Glomerular visceral epithelial cell (primary cell): ENCODE measurements at regions not wholly inside any gene's neighbourhood (a gene's known extent, or its start where the extent isn't known, plus 50 kb on each side); places are given as distances from the start of the nearest gene placed in this dataset.

Experiments
- DNase-seq: peaks from one replicate; pipeline ENCODE4 v3.0.0-alpha.2; 2016; ENCODE audit errors: extremely low spot score

- DNase-seq: no peak
Observed at GRCh38 chr9:14031810-14032209, 282.1 kb downstream of the NFIB start.

DNA sequence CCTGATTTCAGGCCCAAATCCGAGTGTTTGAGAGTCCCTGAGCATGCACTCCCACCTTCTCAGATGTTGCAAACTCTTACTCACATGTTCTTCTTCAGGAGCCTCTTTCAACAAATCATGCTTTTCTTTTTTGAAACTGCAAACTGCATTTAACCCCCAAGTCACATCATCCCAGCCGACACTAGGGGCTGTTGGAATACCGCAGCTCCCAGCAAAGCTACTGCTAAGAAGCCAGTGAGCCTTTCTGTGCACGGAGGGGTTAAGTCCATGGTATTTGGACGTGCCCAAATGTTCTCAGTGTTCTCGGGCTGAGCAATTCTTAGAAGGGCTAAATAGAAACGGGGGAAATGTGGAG is 282.9 kb downstream of the NFIB start:
- no peak for DNase-seq

GRCh38 chr9:14030375-14031059 is 283.4 kb downstream of the NFIB start:
- DNase-seq: no peak

- DNase-seq: no peak
Observed at GRCh38 chr9:14029806-14030374, 284.1 kb downstream of the NFIB start.

- DNase-seq: peak; percentile 11
Observed at GRCh38 chr9:14027116-14027800, 286.7 kb downstream of the NFIB start.

DNA sequence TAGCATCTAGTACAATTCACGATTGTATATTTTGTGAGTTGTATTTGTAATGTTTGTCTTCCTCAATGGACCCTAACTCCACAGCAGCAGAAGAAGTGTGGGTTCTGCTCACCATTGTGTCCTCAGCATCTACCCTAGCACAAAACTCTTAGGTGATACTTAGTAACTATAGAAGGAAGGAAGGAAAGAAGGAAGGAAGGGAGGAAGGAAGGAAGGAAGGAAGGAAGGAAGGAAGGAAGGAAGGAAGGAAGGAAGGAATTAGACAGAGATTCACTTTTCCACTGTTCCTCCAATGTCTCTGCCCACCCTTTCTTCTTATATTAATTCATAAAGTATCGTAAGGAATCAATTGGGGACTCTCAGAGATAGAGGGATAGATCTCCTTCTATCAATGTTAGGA is 288.2 kb downstream of the NFIB start:
- no peak for DNase-seq

GRCh38 chr9:14023285-14023684 is 290.7 kb downstream of the NFIB start:
- no peak for DNase-seq

- no peak for DNase-seq
Observed at GRCh38 chr9:14021871-14022525, 291.9 kb downstream of the NFIB start.

- no peak for DNase-seq
Observed at GRCh38 chr9:14018081-14018480, 295.9 kb downstream of the NFIB start.

- no peak for DNase-seq
Observed at GRCh38 chr9:14014744-14015143, 299.2 kb downstream of the NFIB start.

GRCh38 chr9:14014218-14014617 is 299.7 kb downstream of the NFIB start:
- no peak for DNase-seq

- DNase-seq: no peak
Observed at GRCh38 chr9:14011799-14012560, 302.0 kb downstream of the NFIB start.

GRCh38 chr9:14007190-14007769 is 306.7 kb downstream of the NFIB start:
- DNase-seq: no peak

GRCh38 chr9:14006386-14007187 is 307.4 kb downstream of the NFIB start:
- DNase-seq: peak; percentile 64

DNA sequence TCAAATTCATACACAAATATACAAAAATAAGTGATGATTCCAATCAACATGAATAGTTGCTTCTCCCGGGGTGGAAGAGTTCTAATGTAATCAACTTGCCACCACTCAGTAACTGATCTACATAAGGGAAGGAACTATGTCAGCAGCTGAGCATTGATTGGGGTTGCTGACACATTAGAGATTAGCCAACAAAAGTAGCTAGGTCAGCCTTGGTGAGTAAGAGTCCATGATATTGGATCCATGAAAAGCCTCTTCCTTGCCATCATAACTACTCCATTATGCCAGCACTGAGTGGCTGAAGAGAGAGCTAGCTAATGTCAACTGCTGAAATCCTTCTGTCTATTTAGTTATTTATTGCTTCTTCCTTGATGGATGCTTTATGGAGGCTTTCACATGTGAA is 309.8 kb downstream of the NFIB start:
- no peak for DNase-seq

DNA sequence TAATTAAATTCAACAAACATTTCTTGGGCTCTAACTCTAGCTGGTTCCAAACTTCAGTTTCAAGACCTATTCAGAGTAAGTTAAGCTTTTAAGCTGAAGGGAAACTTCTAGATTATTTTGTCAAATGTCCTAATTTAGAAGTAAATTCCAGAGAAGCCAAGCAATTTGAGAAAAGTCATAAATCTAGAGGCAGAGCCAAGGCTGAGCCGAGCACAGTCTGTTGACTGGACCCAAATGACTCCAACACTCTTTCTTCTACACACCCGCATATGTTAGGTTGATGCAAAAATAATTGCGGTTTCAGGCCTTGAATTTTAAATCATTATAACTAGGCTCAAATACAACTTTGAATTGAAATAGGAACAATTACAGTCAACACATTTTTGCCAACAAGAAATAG is 319.7 kb downstream of the NFIB start:
- DNase-seq: no peak

DNA sequence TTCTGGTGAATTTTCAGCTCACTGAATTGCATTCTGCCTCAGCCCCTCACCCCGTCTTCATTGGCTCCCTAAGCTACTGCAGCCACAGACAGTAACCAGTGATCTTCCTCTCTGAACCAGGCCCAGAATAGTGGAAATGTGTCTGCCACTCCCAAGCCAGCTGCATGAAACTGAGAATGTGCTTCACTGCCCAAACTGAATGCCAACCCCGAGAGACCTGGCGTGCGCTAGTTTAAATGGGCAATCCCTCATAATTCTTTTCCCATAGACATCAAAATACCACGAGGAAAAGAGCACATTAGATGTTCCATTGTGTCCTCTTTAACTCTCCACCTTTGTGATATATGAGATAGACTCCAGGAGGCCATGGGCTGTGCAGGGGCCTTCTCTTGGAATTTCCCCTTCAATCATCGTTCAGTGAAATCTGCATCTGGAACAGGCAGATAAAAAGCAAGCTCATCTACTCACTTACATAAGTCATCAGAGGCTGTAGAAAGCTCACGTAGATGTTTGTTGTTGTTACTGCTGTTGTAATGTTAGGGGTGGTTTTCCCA is 320.2 kb downstream of the NFIB start:
- DNase-seq: no peak

DNA sequence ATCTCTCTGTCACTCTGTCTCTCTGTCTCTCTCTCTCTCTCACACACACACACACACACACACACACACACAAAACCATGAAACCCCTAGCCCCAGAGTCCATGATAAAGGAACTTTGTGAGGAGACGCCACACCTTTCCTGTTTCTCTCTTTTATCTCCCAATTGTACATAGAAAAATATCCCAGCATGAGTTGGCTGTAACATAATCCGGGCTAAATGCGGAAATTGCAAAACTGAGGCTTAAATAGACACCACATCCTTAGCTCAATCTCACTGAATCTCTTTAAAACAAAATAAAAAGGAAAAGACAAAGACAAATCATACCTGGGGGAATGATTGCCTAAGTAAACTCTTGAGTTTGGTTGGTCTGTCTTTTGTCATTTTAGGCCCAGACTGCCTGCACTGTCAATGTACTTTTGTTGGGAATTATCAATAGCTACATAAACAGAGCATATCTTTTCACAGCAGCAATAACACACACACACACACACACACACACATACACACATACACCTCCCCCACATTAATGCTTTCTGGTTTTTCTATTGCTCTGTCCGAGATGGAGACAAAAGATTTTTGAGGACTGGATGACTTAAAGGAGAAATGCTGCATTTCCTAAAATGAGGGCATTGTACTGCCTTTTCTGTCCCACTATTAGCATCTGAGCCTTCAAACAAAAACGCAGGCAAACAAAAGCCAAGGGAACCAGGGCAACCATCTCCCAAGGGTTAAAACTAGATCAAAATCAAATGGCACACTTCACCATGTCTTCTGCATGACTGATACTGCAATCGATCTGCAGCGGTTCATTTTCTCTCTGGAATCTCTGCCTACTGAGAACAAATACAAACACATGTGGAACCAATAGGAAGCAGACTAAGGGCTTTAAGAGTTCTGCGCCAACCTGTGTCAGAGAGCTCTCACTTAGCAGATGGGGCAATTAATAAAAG is 321.5 kb downstream of the NFIB start:
- DNase-seq: no peak

DNA sequence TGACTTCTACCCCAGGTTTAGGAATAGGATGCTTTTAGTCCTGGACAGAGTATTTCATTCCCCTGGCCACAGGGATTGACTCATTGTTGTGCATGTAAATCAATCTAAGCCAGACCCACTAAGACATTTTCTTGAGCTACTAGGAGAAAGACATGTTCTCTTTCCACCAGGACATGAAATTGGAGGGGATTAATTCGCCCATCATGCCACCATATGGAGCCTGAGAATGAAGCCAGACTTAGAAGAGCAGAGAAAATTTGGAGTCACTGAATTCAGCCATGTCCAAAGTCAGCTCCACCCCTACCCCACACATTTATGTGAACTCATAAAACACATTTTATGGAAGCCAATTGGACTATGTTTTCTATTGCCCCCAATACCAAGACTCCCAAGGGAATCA is 322.5 kb downstream of the NFIB start:
- no peak for DNase-seq
